H9 (cell line): ENCODE measurements at regions not wholly inside any gene's neighbourhood (a gene's known extent, or its start where the extent isn't known, plus 50 kb on each side); places are given as distances from the start of the nearest gene placed in this dataset.

Source experiments
- DNase-seq: peaks from one replicate; pipeline ENCODE4 v3.0.0-alpha.2; 2017
- H2AFZ ChIP-seq: one replicate; pipeline ENCODE4 v1.6.1; 2013; ENCODE audit warnings: mild to moderate bottlenecking, low read length, control low read depth, moderate library complexity
- H2AK5ac ChIP-seq: 2 replicates; pipeline ENCODE4 v1.6.1; 2013; ENCODE audit warnings: low read length, control low read depth, mixed read lengths; ENCODE audit not compliant: insufficient read length
- H2BK120ac ChIP-seq: one replicate; pipeline ENCODE4 v1.6.1; 2013; ENCODE audit warnings: low read depth, mild to moderate bottlenecking, low read length, control low read depth, inconsistent platforms; ENCODE audit not compliant: poor library complexity, severe bottlenecking
- H2BK12ac ChIP-seq: 2 replicates; pipeline ENCODE4 v1.6.1; 2013; ENCODE audit warnings: low read length, control low read depth, mixed read lengths, low read depth; ENCODE audit not compliant: insufficient read length
- H2BK15ac ChIP-seq: 2 replicates; pipeline ENCODE4 v1.6.1; 2013; ENCODE audit warnings: low read depth, low read length, control low read depth
- H2BK20ac ChIP-seq: one replicate; pipeline ENCODE4 v1.6.1; 2013; ENCODE audit warnings: low read depth, mild to moderate bottlenecking, low read length, control low read depth, inconsistent platforms; ENCODE audit not compliant: poor library complexity, severe bottlenecking
- H2BK5ac ChIP-seq: 2 replicates; pipeline ENCODE4 v1.6.1; 2013; ENCODE audit warnings: low read length, control low read depth, mixed read lengths; ENCODE audit not compliant: insufficient read length
- H3K14ac ChIP-seq: 2 replicates; pipeline ENCODE4 v1.6.1; 2013; ENCODE audit warnings: low read length, control low read depth; ENCODE audit not compliant: insufficient read depth
- H3K18ac ChIP-seq: 2 replicates; pipeline ENCODE4 v1.6.1; 2013; ENCODE audit warnings: low read depth, mild to moderate bottlenecking, mixed read lengths, low read length, control low read depth; ENCODE audit not compliant: insufficient read length
- H3K23ac ChIP-seq: 2 replicates; pipeline ENCODE4 v1.6.1; 2013; ENCODE audit warnings: low read length, control low read depth, mixed read lengths, low read depth; ENCODE audit not compliant: insufficient read length
- H3K23me2 ChIP-seq: 2 replicates; pipeline ENCODE4 v1.6.1; 2013; ENCODE audit warnings: low read depth, mild to moderate bottlenecking, mixed read lengths, low read length, control low read depth; ENCODE audit not compliant: insufficient read length, poor library complexity, severe bottlenecking
- H3K27ac ChIP-seq: 2 replicates; pipeline ENCODE4 v1.5.1; 2013; ENCODE audit warnings: low read length, control low read depth, mixed read lengths, low read depth; ENCODE audit not compliant: insufficient read length
- H3K27me3 ChIP-seq: 2 replicates; pipeline ENCODE4 v1.6.1; 2013; ENCODE audit warnings: low read length, control low read depth, inconsistent platforms; ENCODE audit not compliant: insufficient read depth
- H3K4ac ChIP-seq: 2 replicates; pipeline ENCODE4 v1.6.1; 2013; ENCODE audit warnings: low read depth, mild to moderate bottlenecking, control low read depth, inconsistent platforms, low read length, moderate library complexity
- H3K4me1 ChIP-seq: 2 replicates; pipeline ENCODE4 v1.6.1; 2013; ENCODE audit warnings: low read length, control low read depth, inconsistent platforms; ENCODE audit not compliant: insufficient read depth
- H3K4me2 ChIP-seq: 2 replicates; pipeline ENCODE4 v1.6.1; 2013; ENCODE audit warnings: low read length, control low read depth, mixed read lengths; ENCODE audit not compliant: insufficient read length, insufficient read depth
- H3K56ac ChIP-seq: 2 replicates; pipeline ENCODE4 v1.6.1; 2013; ENCODE audit warnings: low read depth, mild to moderate bottlenecking, mixed read lengths, low read length, control low read depth; ENCODE audit not compliant: insufficient read length
- H3K79me1 ChIP-seq: 2 replicates; pipeline ENCODE4 v1.6.1; 2013; ENCODE audit warnings: low read depth, mild to moderate bottlenecking, moderate library complexity, low read length, control low read depth, inconsistent platforms; ENCODE audit not compliant: insufficient read depth, poor library complexity, severe bottlenecking
- H3K79me2 ChIP-seq: 2 replicates; pipeline ENCODE4 v1.6.1; 2013; ENCODE audit warnings: low read length, control low read depth, inconsistent platforms; ENCODE audit not compliant: insufficient read depth
- H3K9ac ChIP-seq: 2 replicates; pipeline ENCODE4 v1.6.1; 2013; ENCODE audit warnings: low read length, control low read depth, mixed read lengths; ENCODE audit not compliant: insufficient read length; ENCODE audit errors: extremely low read depth
- H3K9me3 ChIP-seq: one replicate; pipeline ENCODE4 v1.6.1; 2013; ENCODE audit warnings: low read depth, low read length, inconsistent platforms; ENCODE audit not compliant: control insufficient read depth
- H3T11ph ChIP-seq: one replicate; pipeline ENCODE4 v1.6.1; 2013; ENCODE audit warnings: mild to moderate bottlenecking, low read length, control low read depth, inconsistent platforms
- H4K20me1 ChIP-seq: one replicate; pipeline ENCODE4 v1.6.1; 2013; ENCODE audit not compliant: control insufficient read depth, insufficient read length, insufficient read depth
- H4K5ac ChIP-seq: 2 replicates; pipeline ENCODE4 v1.6.1; 2013; ENCODE audit warnings: low read depth, mild to moderate bottlenecking, mixed read lengths, low read length, control low read depth; ENCODE audit not compliant: insufficient read length
- H4K8ac ChIP-seq: replicated peaks from 2 replicates; pipeline ENCODE4 v1.6.1; 2013; ENCODE audit warnings: low read length, control low read depth, mixed read lengths, low read depth; ENCODE audit not compliant: insufficient read length
- H4K91ac ChIP-seq: 2 replicates; pipeline ENCODE4 v1.6.1; 2013; ENCODE audit warnings: low read depth, mild to moderate bottlenecking, moderate library complexity, mixed read lengths, low read length, control low read depth; ENCODE audit not compliant: insufficient read length
- H3K27ac Mint-ChIP-seq, 3 experiments: 2 replicates in 2 of 3; 3 replicates in 1 of 3; pipeline ENCODE4 v1.8.0; 2020 to 2021; ENCODE audit warnings: mixed read lengths in 3 of 3, mild to moderate bottlenecking in 1 of 3, moderate library complexity in 1 of 3
- H3K27me3 Mint-ChIP-seq: 2 replicates; pipeline ENCODE4 v1.8.0; 2021; ENCODE audit warnings: low read depth, mild to moderate bottlenecking, moderate library complexity, mixed read lengths
- H3K36me3 Mint-ChIP-seq, 3 experiments: 2 replicates in 2 of 3; 3 replicates in 1 of 3; pipeline ENCODE4 v1.8.0; 2020 to 2021; ENCODE audit warnings: low read depth in 3 of 3, mixed read lengths in 3 of 3; ENCODE audit not compliant: insufficient read depth in 1 of 3
- H3K4me1 Mint-ChIP-seq, 2 experiments: 2 replicates each; pipeline ENCODE4 v1.8.0; 2020; ENCODE audit warnings: mixed read lengths in 2 of 2
- H3K4me3 Mint-ChIP-seq, 2 experiments: 2 replicates in 1 of 2; 3 replicates in 1 of 2; pipeline ENCODE4 v1.8.0; 2020 to 2021; ENCODE audit warnings: mild to moderate bottlenecking in 2 of 2, mixed read lengths in 2 of 2, moderate library complexity in 1 of 2
- H3K9me3 Mint-ChIP-seq, 2 experiments: 2 replicates in 1 of 2; 3 replicates in 1 of 2; pipeline ENCODE4 v1.8.0; 2020; ENCODE audit warnings: mild to moderate bottlenecking in 2 of 2, mixed read lengths in 2 of 2, moderate library complexity in 1 of 2
- WGBS: extraction: QIAGEN DNeasy Blood & Tissue Kit; methylation state at CpG from one replicate; pipeline ENCODE4 v1.1.7; 2013; ENCODE audit warnings: missing lambda C conversion rate, low lambda C conversion rate, mixed read lengths; ENCODE audit not compliant: insufficient read length; ENCODE audit errors: extremely low coverage; 5-methylcytosine and 5-hydroxymethylcytosine counted together
- TF ChIP-seq, protein P1 (sequence below): fragments of 200-600 bp; sonication (generic); conservative IDR thresholded peaks from 3 replicates; pipeline ENCODE4 v1.8.0; 2021; ENCODE audit warnings: antibody characterized with exemption, mild to moderate bottlenecking

DNA sequence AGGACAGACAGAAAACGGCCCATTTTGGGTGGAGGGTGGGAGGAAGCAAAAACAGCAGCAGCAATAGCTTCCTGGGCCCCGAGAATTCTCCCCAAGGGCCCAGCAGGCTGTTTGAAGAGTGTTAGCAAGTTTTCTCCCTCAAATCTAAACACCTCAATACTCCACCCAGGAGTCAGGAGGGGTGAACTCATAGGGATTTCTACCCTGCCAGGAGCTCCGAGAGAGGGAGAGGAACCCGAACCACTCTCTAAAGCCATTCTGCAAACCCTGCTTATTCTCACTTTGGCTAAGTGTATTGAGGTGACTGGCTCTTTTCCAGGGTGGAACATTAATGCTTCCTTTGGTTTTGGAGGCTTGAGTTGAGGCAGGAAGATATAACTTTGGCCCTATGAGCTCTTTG, 55.6 kb upstream of the PPM1J start:
- H3K27ac ChIP-seq, result no peak overlapping the region
- no peak overlapping the region for H4K5ac ChIP-seq
- no peaks in the 10 kb centered on the region for H3K79me1 ChIP-seq
- H2BK5ac ChIP-seq, result no peak overlapping the region
- H3K18ac ChIP-seq, result no peak overlapping the region
- no peak overlapping the region for H3T11ph ChIP-seq
- H3K9ac ChIP-seq, result no peak overlapping the region
- no peak overlapping the region for H3K23ac ChIP-seq
- no peaks in the 10 kb centered on the region for H3K79me2 ChIP-seq
- 0 out of 2 replicates have a peak, but pooled peaks cover 2% of the 10 kb centered on the region for H3K4me1 ChIP-seq
- no peak overlapping the region for H2BK15ac ChIP-seq
- no peaks in the 10 kb centered on the region for H3K9me3 ChIP-seq
- no peak overlapping the region for H3K56ac ChIP-seq
- no peak for DNase-seq
- no peaks in the 10 kb centered on the region for H3K23me2 ChIP-seq
- no peak overlapping the region for H3K4ac ChIP-seq
- no peaks in the 10 kb centered on the region; the same call in none of the 2 replicates for H3K27me3 Mint-ChIP-seq
- H2AK5ac ChIP-seq, result no peak overlapping the region
- WGBS, result no CpG with 5 or more reads among the region's 4 CpGs
- no peak overlapping the region for H3K14ac ChIP-seq
- H3K9me3 Mint-ChIP-seq, result peaks cover 9 to 21% of the 10 kb centered on the region in 2 experiments; a peak in 4 of 5 replicates
- no peak overlapping the region for H2AFZ ChIP-seq
- TF ChIP-seq, protein P1, sequence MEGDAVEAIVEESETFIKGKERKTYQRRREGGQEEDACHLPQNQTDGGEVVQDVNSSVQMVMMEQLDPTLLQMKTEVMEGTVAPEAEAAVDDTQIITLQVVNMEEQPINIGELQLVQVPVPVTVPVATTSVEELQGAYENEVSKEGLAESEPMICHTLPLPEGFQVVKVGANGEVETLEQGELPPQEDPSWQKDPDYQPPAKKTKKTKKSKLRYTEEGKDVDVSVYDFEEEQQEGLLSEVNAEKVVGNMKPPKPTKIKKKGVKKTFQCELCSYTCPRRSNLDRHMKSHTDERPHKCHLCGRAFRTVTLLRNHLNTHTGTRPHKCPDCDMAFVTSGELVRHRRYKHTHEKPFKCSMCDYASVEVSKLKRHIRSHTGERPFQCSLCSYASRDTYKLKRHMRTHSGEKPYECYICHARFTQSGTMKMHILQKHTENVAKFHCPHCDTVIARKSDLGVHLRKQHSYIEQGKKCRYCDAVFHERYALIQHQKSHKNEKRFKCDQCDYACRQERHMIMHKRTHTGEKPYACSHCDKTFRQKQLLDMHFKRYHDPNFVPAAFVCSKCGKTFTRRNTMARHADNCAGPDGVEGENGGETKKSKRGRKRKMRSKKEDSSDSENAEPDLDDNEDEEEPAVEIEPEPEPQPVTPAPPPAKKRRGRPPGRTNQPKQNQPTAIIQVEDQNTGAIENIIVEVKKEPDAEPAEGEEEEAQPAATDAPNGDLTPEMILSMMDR, result no peak
- no peak overlapping the region for H4K91ac ChIP-seq
- no peak overlapping the region for H3K27ac Mint-ChIP-seq
- H2BK120ac ChIP-seq, result no peak overlapping the region
- peaks cover 17 to 18% of the 10 kb centered on the region in 2 experiments for H3K4me1 Mint-ChIP-seq
- H4K20me1 ChIP-seq, result no peaks in the 10 kb centered on the region
- no peak overlapping the region for H3K4me2 ChIP-seq
- no peak overlapping the region for H3K4me3 Mint-ChIP-seq
- no peak overlapping the region for H4K8ac ChIP-seq
- H3K27me3 ChIP-seq, result no peaks in the 10 kb centered on the region
- peaks cover 0 to 16% (median 0%) of the 10 kb centered on the region in 3 experiments; a peak in 5 of 7 replicates for H3K36me3 Mint-ChIP-seq
- H2BK12ac ChIP-seq, result no peak overlapping the region
- no peak overlapping the region for H2BK20ac ChIP-seq
